Endothelial cell of umbilical vein (primary cell): ENCODE measurements at regions not wholly inside any gene's neighbourhood (a gene's known extent, or its start where the extent isn't known, plus 50 kb on each side); places are given as distances from the start of the nearest gene placed in this dataset.

ENCODE experiments used
- BruUV-seq: library from RNA; stranded (reverse); fragments of 400-500 nt; replicated peaks from 2 replicates; lab custom pipeline; 2021; lab: Mats Ljungman, UMichigan
- CTCF ChIA-PET: fragments of 300-600, 350-600 bp; sonication (Branson Sonifier 250); formaldehyde crosslinking; loops from one replicate; lab custom pipeline; 2021; ENCODE audit warnings: antibody characterized with exemption, inconsistent platforms; lab: Charles Lee
- POLR2A ChIA-PET: fragments of 300-600, 350-600 bp; sonication (Branson Sonifier 250); formaldehyde crosslinking; loops from one replicate; lab custom pipeline; 2021; ENCODE audit warnings: antibody characterized with exemption, inconsistent platforms; lab: Charles Lee
- DNase-seq: peaks from one replicate; pipeline ENCODE4 v3.0.0-alpha.2; 2011; ENCODE audit warnings: low read depth, low spot score
- FAIRE-seq: peaks from 2 replicates; lab custom pipeline; 2011; peaks lifted over from hg19 to GRCh38; lab: Jason Lieb, UNC
- H2AFZ ChIP-seq: 2 replicates; pipeline ENCODE4 v1.6.0; 2012; ENCODE audit warnings: low read depth, low read length, control low read depth, inconsistent platforms
- H3K27ac ChIP-seq: 2 replicates; pipeline ENCODE4 v1.5.1; 2011; ENCODE audit warnings: low read depth, mild to moderate bottlenecking, control low read depth, low read length, moderate library complexity; ENCODE audit not compliant: insufficient read depth
- H3K27me3 ChIP-seq, 2 experiments: 2 replicates each; pipeline versions ENCODE4 v1.6.0 to v1.6.1; 2011; ENCODE audit warnings: low read length in 2 of 2, mixed read lengths in 1 of 2; ENCODE audit not compliant: control insufficient read depth in 2 of 2, insufficient read depth in 2 of 2
- H3K36me3 ChIP-seq, 2 experiments: 2 replicates in 1 of 2; 3 replicates in 1 of 2; pipeline ENCODE4 v1.5.1; 2011; ENCODE audit warnings: low read length in 2 of 2, mild to moderate bottlenecking in 1 of 2, moderate library complexity in 1 of 2; ENCODE audit not compliant: control insufficient read depth in 2 of 2, insufficient read depth in 2 of 2; ENCODE audit errors: extremely low read depth in 1 of 2
- H3K4me1 ChIP-seq: 3 replicates; pipeline ENCODE4 v1.5.1; 2011; ENCODE audit warnings: mild to moderate bottlenecking, low read length; ENCODE audit not compliant: control insufficient read depth, insufficient read depth; ENCODE audit errors: extremely low read depth
- H3K4me2 ChIP-seq: 2 replicates; pipeline ENCODE4 v1.6.1; 2011; ENCODE audit warnings: low read length, control low read depth, mixed read lengths; ENCODE audit not compliant: insufficient read depth
- H3K4me3 ChIP-seq, 3 experiments: fragments of 200-600 bp in 1 of 3; sonication (generic), shearing (Covaris generic) in 1 of 3; replicated peaks in 1 of 3; 2 replicates each; pipeline ENCODE4 v1.5.1; 2011 to 2016; ENCODE audit warnings: control low read depth in 3 of 3, low read length in 3 of 3, mild to moderate bottlenecking in 2 of 3, inconsistent platforms in 1 of 3, low read depth in 1 of 3, moderate library complexity in 1 of 3; ENCODE audit not compliant: insufficient read depth in 1 of 3
- H3K79me2 ChIP-seq: 2 replicates; pipeline ENCODE4 v1.6.0; 2012; ENCODE audit warnings: low read length, inconsistent platforms; ENCODE audit not compliant: control insufficient read depth, insufficient read depth
- H3K9ac ChIP-seq: replicated peaks from 2 replicates; pipeline ENCODE3; 2011; ENCODE audit warnings: low read length, control low read depth; ENCODE audit not compliant: insufficient read depth; ENCODE audit errors: extremely low read depth
- H3K9me1 ChIP-seq: replicated peaks from 3 replicates; pipeline ENCODE4 v1.6.0; 2011; ENCODE audit warnings: mild to moderate bottlenecking, low read length; ENCODE audit not compliant: control insufficient read depth, insufficient read depth; ENCODE audit errors: extremely low read depth
- H3K9me3 ChIP-seq: replicated peaks from 2 replicates; pipeline ENCODE4 v1.5.1; 2012; ENCODE audit warnings: low read length, inconsistent platforms; ENCODE audit not compliant: control insufficient read depth, insufficient read depth
- H4K20me1 ChIP-seq: replicated peaks from 2 replicates; pipeline ENCODE3; 2011; ENCODE audit warnings: mild to moderate bottlenecking, low read length; ENCODE audit not compliant: control insufficient read depth, insufficient read depth; ENCODE audit errors: extremely low read depth
- EZH2 ChIP-seq: IDR thresholded peaks from 2 replicates; pipeline ENCODE4 v1.6.1; 2012; ENCODE audit warnings: borderline replicate concordance, low read depth, mild to moderate bottlenecking, moderate library complexity, low read length, inconsistent platforms; ENCODE audit not compliant: severe bottlenecking
- FOS ChIP-seq: IDR thresholded peaks from 2 replicates; pipeline ENCODE4 v1.6.1; 2011; ENCODE audit warnings: mild to moderate bottlenecking, low read length, moderate library complexity, borderline replicate concordance; ENCODE audit not compliant: insufficient read depth
- GATA2 ChIP-seq: IDR thresholded peaks from 2 replicates; pipeline ENCODE4 v1.7.0; 2011; ENCODE audit warnings: low read depth, mild to moderate bottlenecking, moderate library complexity, mixed read lengths, low read length; ENCODE audit not compliant: insufficient read length, insufficient read depth
- JUN ChIP-seq: IDR thresholded peaks from 2 replicates; pipeline ENCODE4 v1.6.1; 2011; ENCODE audit warnings: borderline replicate concordance, low read depth; ENCODE audit not compliant: insufficient read length, insufficient read depth
- MYC ChIP-seq: IDR thresholded peaks from one replicate; pipeline ENCODE4 v1.6.1; 2011; ENCODE audit warnings: mild to moderate bottlenecking, low read depth, low read length
- POLR2A ChIP-seq: IDR thresholded peaks from 2 replicates; pipeline ENCODE4 v1.6.1; 2012; ENCODE audit warnings: low read depth, mild to moderate bottlenecking, control low read depth, low read length
- POLR2AphosphoS5 ChIP-seq: IDR thresholded peaks from 2 replicates; pipeline ENCODE4 v1.6.1; 2012; ENCODE audit warnings: low read depth, mild to moderate bottlenecking, control low read depth, low read length, moderate library complexity; ENCODE audit not compliant: insufficient read depth
- dilution Hi-C: fragments of 300-500 bp; cut with MboI; formaldehyde crosslinking; loops from one replicate; pipeline ENCODE4 v1.15.0; 2019; ENCODE audit warnings: low sequenced_read_pairs; ENCODE audit not compliant: extremely low pct_ligation_motif_present
- intact Hi-C: fragments of 100-400 bp; cut with micrococcal nuclease; formaldehyde crosslinking; loops from one replicate; pipeline ENCODE4 v1.10.0; 2022
- TF ChIP-seq, protein P1 (sequence below), 2 donors: IDR thresholded peaks; 1 replicate in 1 of 2; 2 replicates in 1 of 2; pipeline ENCODE4 v1.5.1; 2011; ENCODE audit warnings: low read length in 2 of 2, mild to moderate bottlenecking in 2 of 2, moderate library complexity in 2 of 2, control low read depth in 1 of 2, inconsistent platforms in 1 of 2, low read depth in 1 of 2; ENCODE audit not compliant: insufficient read depth in 1 of 2; ENCODE audit errors: extremely low read depth in 1 of 2
- TF ChIP-seq, protein P2 (sequence below): IDR thresholded peaks from 2 replicates; pipeline ENCODE4 v1.6.1; 2011; ENCODE audit not compliant: insufficient read depth, insufficient read length

DNA sequence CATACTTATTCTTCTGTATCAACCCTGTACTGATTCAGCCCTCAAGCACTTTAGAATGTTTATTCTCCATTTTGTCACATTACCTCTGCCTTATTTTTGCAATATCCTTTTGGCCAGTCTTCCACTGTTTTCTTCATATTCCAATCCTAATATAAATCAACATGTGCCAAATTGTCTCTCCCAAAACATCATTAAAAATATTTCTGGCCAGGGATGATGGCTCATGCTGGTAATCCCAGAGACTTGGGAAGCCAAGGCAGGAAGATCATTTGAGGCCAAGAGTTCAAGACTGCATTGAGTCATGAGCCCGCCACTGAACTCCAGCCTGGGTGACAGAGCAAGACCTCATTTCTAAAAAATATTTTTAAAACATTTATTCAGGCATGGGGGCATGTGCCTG lies 641.4 kb upstream of the CBLB start:
- no peaks in the 10 kb centered on the region for H3K79me2 ChIP-seq
- no peaks in the 10 kb centered on the region for H4K20me1 ChIP-seq
- ChIA-PET CTCF (no interaction called here), POLR2A (no interaction called here)
- no peak overlapping the region for H3K9ac ChIP-seq
- TF ChIP-seq FOS (no peak), POLR2A (no peak), JUN (no peak), MYC (no peak), EZH2 (no peak), GATA2 (no peak), POLR2AphosphoS5 (no peak)
- TF ChIP-seq, protein P1, sequence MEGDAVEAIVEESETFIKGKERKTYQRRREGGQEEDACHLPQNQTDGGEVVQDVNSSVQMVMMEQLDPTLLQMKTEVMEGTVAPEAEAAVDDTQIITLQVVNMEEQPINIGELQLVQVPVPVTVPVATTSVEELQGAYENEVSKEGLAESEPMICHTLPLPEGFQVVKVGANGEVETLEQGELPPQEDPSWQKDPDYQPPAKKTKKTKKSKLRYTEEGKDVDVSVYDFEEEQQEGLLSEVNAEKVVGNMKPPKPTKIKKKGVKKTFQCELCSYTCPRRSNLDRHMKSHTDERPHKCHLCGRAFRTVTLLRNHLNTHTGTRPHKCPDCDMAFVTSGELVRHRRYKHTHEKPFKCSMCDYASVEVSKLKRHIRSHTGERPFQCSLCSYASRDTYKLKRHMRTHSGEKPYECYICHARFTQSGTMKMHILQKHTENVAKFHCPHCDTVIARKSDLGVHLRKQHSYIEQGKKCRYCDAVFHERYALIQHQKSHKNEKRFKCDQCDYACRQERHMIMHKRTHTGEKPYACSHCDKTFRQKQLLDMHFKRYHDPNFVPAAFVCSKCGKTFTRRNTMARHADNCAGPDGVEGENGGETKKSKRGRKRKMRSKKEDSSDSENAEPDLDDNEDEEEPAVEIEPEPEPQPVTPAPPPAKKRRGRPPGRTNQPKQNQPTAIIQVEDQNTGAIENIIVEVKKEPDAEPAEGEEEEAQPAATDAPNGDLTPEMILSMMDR (IDR thresholded peaks at IDR 0.05; ENCODE audit: extremely low read depth in 1 of 2, insufficient read depth in 1 of 2, low read depth in 1 of 2, low read length in 2 of 2), result no peak
- TF ChIP-seq, protein P2, sequence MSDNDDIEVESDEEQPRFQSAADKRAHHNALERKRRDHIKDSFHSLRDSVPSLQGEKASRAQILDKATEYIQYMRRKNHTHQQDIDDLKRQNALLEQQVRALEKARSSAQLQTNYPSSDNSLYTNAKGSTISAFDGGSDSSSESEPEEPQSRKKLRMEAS, result no peak
- no TSS peak for BruUV-seq
- no peak overlapping the region for H3K4me3 ChIP-seq
- H3K4me2 ChIP-seq, result no peak overlapping the region
- H2AFZ ChIP-seq, result no peak overlapping the region
- DNase-seq (no peak), FAIRE-seq (no peak)
- intact Hi-C loops (no loop called here), dilution Hi-C loops (no loop called here)
- H3K27me3 ChIP-seq, result no peaks in the 10 kb centered on the region
- H3K36me3 ChIP-seq, result no peaks in the 10 kb centered on the region
- H3K4me1 ChIP-seq, result no peaks in the 10 kb centered on the region
- no peak overlapping the region for H3K27ac ChIP-seq
- no peaks in the 10 kb centered on the region for H3K9me3 ChIP-seq
- no peaks in the 10 kb centered on the region for H3K9me1 ChIP-seq
